PC-3 (cell line): ENCODE measurements at regions not wholly inside any gene's neighbourhood (a gene's known extent, or its start where the extent isn't known, plus 50 kb on each side); places are given as distances from the start of the nearest gene placed in this dataset.

Source experiments
- EZH2 ChIP-seq: fragments of 300-600 bp; sonication (generic); IDR thresholded peaks from one replicate; pipeline ENCODE4 v1.6.1; 2017; ENCODE audit warnings: antibody characterized with exemption, mild to moderate bottlenecking, low read length; ENCODE audit not compliant: unreplicated experiment
- TF ChIP-seq, protein P1 (sequence below): fragments of 300-600 bp; sonication (generic); conservative IDR thresholded peaks from 2 replicates; pipeline ENCODE4 v1.5.1; 2017; ENCODE audit warnings: antibody characterized with exemption, low read depth, mild to moderate bottlenecking, low read length

GRCh38 chr13:30846866-30847265, 59.2 kb upstream of the MEDAG start:
- TF ChIP-seq, protein P1, sequence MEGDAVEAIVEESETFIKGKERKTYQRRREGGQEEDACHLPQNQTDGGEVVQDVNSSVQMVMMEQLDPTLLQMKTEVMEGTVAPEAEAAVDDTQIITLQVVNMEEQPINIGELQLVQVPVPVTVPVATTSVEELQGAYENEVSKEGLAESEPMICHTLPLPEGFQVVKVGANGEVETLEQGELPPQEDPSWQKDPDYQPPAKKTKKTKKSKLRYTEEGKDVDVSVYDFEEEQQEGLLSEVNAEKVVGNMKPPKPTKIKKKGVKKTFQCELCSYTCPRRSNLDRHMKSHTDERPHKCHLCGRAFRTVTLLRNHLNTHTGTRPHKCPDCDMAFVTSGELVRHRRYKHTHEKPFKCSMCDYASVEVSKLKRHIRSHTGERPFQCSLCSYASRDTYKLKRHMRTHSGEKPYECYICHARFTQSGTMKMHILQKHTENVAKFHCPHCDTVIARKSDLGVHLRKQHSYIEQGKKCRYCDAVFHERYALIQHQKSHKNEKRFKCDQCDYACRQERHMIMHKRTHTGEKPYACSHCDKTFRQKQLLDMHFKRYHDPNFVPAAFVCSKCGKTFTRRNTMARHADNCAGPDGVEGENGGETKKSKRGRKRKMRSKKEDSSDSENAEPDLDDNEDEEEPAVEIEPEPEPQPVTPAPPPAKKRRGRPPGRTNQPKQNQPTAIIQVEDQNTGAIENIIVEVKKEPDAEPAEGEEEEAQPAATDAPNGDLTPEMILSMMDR: no peak
- no peak for TF ChIP-seq EZH2
